ENCODE measurements at regions not wholly inside any gene's neighbourhood (a gene's known extent, or its start where the extent isn't known, plus 50 kb on each side); places are given as distances from the start of the nearest gene placed in this dataset.

GRCh38 chr7:149362696-149363095 lies 98.2 kb downstream of the ZNF777 start:
- CTCF ChIA-PET, result no interaction called here
- POLR2A ChIA-PET, result no interaction called here
- no peak for TF ChIP-seq CTCF (IDR thresholded peaks at IDR 0.05; ENCODE audit: insufficient read depth, low read depth, low read length)
- Histone ChIP-seq H3K4me3 (ENCODE audit: low read depth, low read length) (no peak overlapping the region), H3K36me3 (ENCODE audit: control insufficient read depth, insufficient read depth, low read length) (no peaks in the 10 kb centered on the region), H3K27me3 (ENCODE audit: control insufficient read depth, insufficient read depth, low read length) (no peaks in the 10 kb centered on the region)
- no peak for DNase-seq (ENCODE audit: low read depth)

GRCh38 chr7:149367418-149368180 lies 93.3 kb downstream of the ZNF777 start:
- ChIA-PET POLR2A (no interaction called here), CTCF (no interaction called here)
- no peak for DNase-seq (ENCODE audit: low read depth)
- Histone ChIP-seq H3K4me3 (ENCODE audit: low read depth, low read length) (no peak overlapping the region), H3K27me3 (ENCODE audit: control insufficient read depth, insufficient read depth, low read length) (no peaks in the 10 kb centered on the region), H3K36me3 (ENCODE audit: control insufficient read depth, insufficient read depth, low read length) (no peaks in the 10 kb centered on the region)
- no peak for TF ChIP-seq CTCF (IDR thresholded peaks at IDR 0.05; ENCODE audit: insufficient read depth, low read depth, low read length)

GRCh38 chr7:149369497-149369896 lies 91.4 kb downstream of the ZNF777 start:
- no peaks in the 10 kb centered on the region for H3K36me3 ChIP-seq (ENCODE audit: control insufficient read depth, insufficient read depth, low read length)
- H3K4me3 ChIP-seq (ENCODE audit: low read depth, low read length), result no peak overlapping the region
- no peaks in the 10 kb centered on the region for H3K27me3 ChIP-seq (ENCODE audit: control insufficient read depth, insufficient read depth, low read length)
- TF ChIP-seq CTCF (IDR thresholded peaks at IDR 0.05; ENCODE audit: insufficient read depth, low read depth, low read length), result no peak
- ChIA-PET POLR2A (no interaction called here), CTCF (no interaction called here)
- DNase-seq (ENCODE audit: low read depth), result no peak

- Histone ChIP-seq H3K36me3 (ENCODE audit: control insufficient read depth, insufficient read depth, low read length) (no peaks in the 10 kb centered on the region), H3K4me3 (ENCODE audit: low read depth, low read length) (no peak overlapping the region), H3K27me3 (ENCODE audit: control insufficient read depth, insufficient read depth, low read length) (no peaks in the 10 kb centered on the region)
- POLR2A ChIA-PET, result no interaction called here
- no peak for DNase-seq (ENCODE audit: low read depth)
- TF ChIP-seq CTCF (IDR thresholded peaks at IDR 0.05; ENCODE audit: insufficient read depth, low read depth, low read length), result no peak
- CTCF ChIA-PET, result no interaction called here
Measured at GRCh38 chr7:149370790-149371189, 90.1 kb downstream of the ZNF777 start.

GRCh38 chr7:149373089-149373488 lies 87.8 kb downstream of the ZNF777 start:
- TF ChIP-seq CTCF (IDR thresholded peaks at IDR 0.05; ENCODE audit: insufficient read depth, low read depth, low read length), result no peak
- POLR2A ChIA-PET, result no interaction called here

More at GRCh38 chr7:149373089-149373488, 87.8 kb downstream of the ZNF777 start:
- no peaks in the 10 kb centered on the region for H3K36me3 ChIP-seq (ENCODE audit: control insufficient read depth, insufficient read depth, low read length)
- CTCF ChIA-PET, result interaction anchor here (0.6 kb wide), 1 partner anchor 132 kb away, joined by 5 read pairs; no protein-coding TSS in a partner anchor
- H3K27me3 ChIP-seq (ENCODE audit: control insufficient read depth, insufficient read depth, low read length), result no peaks in the 10 kb centered on the region
- no peak overlapping the region for H3K4me3 ChIP-seq (ENCODE audit: low read depth, low read length)
- no peak for DNase-seq (ENCODE audit: low read depth)

Data from BJ (cell line).